Mesendoderm (in vitro differentiated cells): ENCODE measurements at regions not wholly inside any gene's neighbourhood (a gene's known extent, or its start where the extent isn't known, plus 50 kb on each side); places are given as distances from the start of the nearest gene placed in this dataset. TPM values are rescaled to one million over a fixed set of nuclear protein-coding genes. Genes with fewer than 3 reads are reported as not detected.

Experiments
- small RNA-seq: library from polyadenylated mRNA; stranded (forward); fragments of <200 nt; extraction: miRNeasy Mini kit (QIAGEN cat#:217004); gene quantifications from one replicate; pipeline ENCODE3, GENCODE V24; 2013; ENCODE audit not compliant: insufficient read depth

Small RNA genes lying in the stretch of these regions (small RNA-seq; reads per million reads assigned to genes)
- gene AL161629.2, result not detected
- gene MIR4290, result not detected
